IMR-90 (cell line): ENCODE measurements at regions not wholly inside any gene's neighbourhood (a gene's known extent, or its start where the extent isn't known, plus 50 kb on each side); places are given as distances from the start of the nearest gene placed in this dataset.

ENCODE experiments used
- ATAC-seq: fragments of 200-7000 bp; cut with Tn5 transposase; 2 replicates; pipeline ENCODE4 v1.9.1; 2020; ENCODE audit warnings: low read depth, mild to moderate bottlenecking, moderate library complexity
- BruUV-seq: library from RNA; stranded (reverse); fragments of 400-500 nt; replicated peaks from 2 replicates; lab custom pipeline; 2021; lab: Mats Ljungman, UMichigan
- CTCF ChIA-PET: fragments of 300-600 bp; formaldehyde crosslinking; extraction: SDS; loops from one replicate; lab custom pipeline; 2021; ENCODE audit warnings: antibody characterized with exemption; lab: Yijun Ruan, JAX
- POLR2A ChIA-PET: fragments of 300-600 bp; sonication (Branson Sonifier 250); formaldehyde crosslinking; loops from one replicate; lab custom pipeline; 2022; ENCODE audit warnings: antibody characterized with exemption; ENCODE audit not compliant: unreplicated experiment; lab: Charles Lee
- DNase-seq: peaks from one replicate; pipeline ENCODE4 v3.0.0; 2013
- H2AFZ ChIP-seq: replicated peaks from 2 replicates; pipeline ENCODE3; 2013; ENCODE audit warnings: low read length, mild to moderate bottlenecking; ENCODE audit not compliant: poor library complexity
- H2AK5ac ChIP-seq: 2 replicates; pipeline ENCODE4 v1.6.1; 2013; ENCODE audit warnings: low read depth, low read length, inconsistent platforms
- H2AK9ac ChIP-seq: replicated peaks from 2 replicates; pipeline ENCODE3; 2013; ENCODE audit warnings: mild to moderate bottlenecking, low read depth, low read length, moderate library complexity; ENCODE audit not compliant: poor library complexity
- H2BK120ac ChIP-seq: 2 replicates; pipeline ENCODE4 v1.6.1; 2013; ENCODE audit warnings: low read depth, low read length, inconsistent platforms
- H2BK15ac ChIP-seq: 3 replicates; pipeline ENCODE4 v1.6.1; 2013; ENCODE audit warnings: low read depth, low read length, inconsistent platforms
- H2BK20ac ChIP-seq: 2 replicates; pipeline ENCODE4 v1.6.1; 2013; ENCODE audit warnings: low read depth, mild to moderate bottlenecking, inconsistent platforms, low read length, moderate library complexity
- H2BK5ac ChIP-seq: 2 replicates; pipeline ENCODE4 v1.6.1; 2013; ENCODE audit warnings: mild to moderate bottlenecking, low read depth, low read length, inconsistent platforms; ENCODE audit not compliant: poor library complexity, severe bottlenecking
- H3K14ac ChIP-seq: replicated peaks from 2 replicates; pipeline ENCODE4 v1.6.1; 2013; ENCODE audit warnings: low read depth, low read length, inconsistent platforms
- H3K18ac ChIP-seq: 2 replicates; pipeline ENCODE4 v1.6.1; 2013; ENCODE audit warnings: low read depth, low read length, control low read depth
- H3K23ac ChIP-seq: 2 replicates; pipeline ENCODE4 v1.6.1; 2013; ENCODE audit warnings: low read depth, low read length, inconsistent platforms
- H3K27ac ChIP-seq: 2 replicates; pipeline ENCODE4 v1.5.1; 2013; ENCODE audit warnings: mild to moderate bottlenecking, control low read depth, low read length; ENCODE audit not compliant: insufficient read depth
- H3K27me3 ChIP-seq: 2 replicates; pipeline ENCODE4 v1.6.1; 2013; ENCODE audit warnings: low read length; ENCODE audit not compliant: control insufficient read depth, insufficient read depth
- H3K36me3 ChIP-seq: 2 replicates; pipeline ENCODE4 v1.6.1; 2013; ENCODE audit warnings: low read length, mixed read lengths; ENCODE audit not compliant: control insufficient read depth, insufficient read depth
- H3K4ac ChIP-seq: 2 replicates; pipeline ENCODE4 v1.6.1; 2013; ENCODE audit warnings: low read depth, low read length, inconsistent platforms
- H3K4me1 ChIP-seq: 2 replicates; pipeline ENCODE4 v1.6.1; 2013; ENCODE audit warnings: low read length, mixed read lengths; ENCODE audit not compliant: control insufficient read depth, insufficient read depth
- H3K4me2 ChIP-seq: 2 replicates; pipeline ENCODE4 v1.6.1; 2013; ENCODE audit warnings: low read depth, mild to moderate bottlenecking, control low read depth, low read length, moderate library complexity
- H3K4me3 ChIP-seq: 2 replicates; pipeline ENCODE4 v1.5.1; 2013; ENCODE audit warnings: low read depth, mild to moderate bottlenecking, control low read depth, low read length, moderate library complexity; ENCODE audit not compliant: insufficient read depth
- H3K56ac ChIP-seq: 2 replicates; pipeline ENCODE4 v1.6.1; 2013; ENCODE audit warnings: low read length, inconsistent platforms; ENCODE audit not compliant: insufficient read depth; ENCODE audit errors: extremely low read depth
- H3K79me1 ChIP-seq, 2 experiments: 2 replicates each; pipeline ENCODE4 v1.6.1; 2013; ENCODE audit warnings: low read length in 2 of 2, inconsistent platforms in 1 of 2, low read depth in 1 of 2
- H3K9ac ChIP-seq: 2 replicates; pipeline ENCODE4 v1.6.1; 2013; ENCODE audit warnings: low read depth, low read length, control low read depth
- H3K9me1 ChIP-seq: 2 replicates; pipeline ENCODE4 v1.6.1; 2013; ENCODE audit warnings: low read length, inconsistent platforms; ENCODE audit not compliant: insufficient read depth
- H3K9me3 ChIP-seq: 2 replicates; pipeline ENCODE4 v1.6.1; 2013; ENCODE audit warnings: low read length; ENCODE audit not compliant: control insufficient read depth, insufficient read depth
- H4K20me1 ChIP-seq: 2 replicates; pipeline ENCODE4 v1.6.1; 2013; ENCODE audit warnings: low read length, inconsistent platforms; ENCODE audit not compliant: insufficient read depth
- H4K5ac ChIP-seq: 2 replicates; pipeline ENCODE4 v1.6.1; 2013; ENCODE audit warnings: mild to moderate bottlenecking, low read depth, low read length, control low read depth
- H4K8ac ChIP-seq, 2 experiments: 2 replicates each; pipeline ENCODE4 v1.6.1; 2013; ENCODE audit warnings: low read depth in 2 of 2, low read length in 2 of 2, control low read depth in 1 of 2, inconsistent platforms in 1 of 2
- H4K91ac ChIP-seq: 2 replicates; pipeline ENCODE4 v1.6.1; 2013; ENCODE audit warnings: low read depth, low read length, inconsistent platforms; ENCODE audit not compliant: insufficient read depth
- BHLHE40 ChIP-seq: fragments of 150-350 bp; IDR thresholded peaks from 2 replicates; pipeline ENCODE4 v1.6.1; 2016; ENCODE audit warnings: mild to moderate bottlenecking, low read depth, low read length
- CEBPB ChIP-seq: IDR thresholded peaks from 2 replicates; pipeline ENCODE4 v1.6.1; 2012; ENCODE audit warnings: low read depth, low read length, improper control_type of control experiment
- CTCF ChIP-seq: conservative IDR thresholded peaks from 2 replicates; pipeline ENCODE4 v1.5.1; 2012; ENCODE audit warnings: mild to moderate bottlenecking, low read depth, low read length, improper control_type of control experiment
- FOS ChIP-seq: fragments of 150-350 bp; IDR thresholded peaks from 2 replicates; pipeline ENCODE4 v1.6.1; 2016; ENCODE audit warnings: low read depth, low read length
- MAFK ChIP-seq: IDR thresholded peaks from 2 replicates; pipeline ENCODE4 v1.6.1; 2012; ENCODE audit warnings: low read depth, low read length, improper control_type of control experiment
- MAZ ChIP-seq: IDR thresholded peaks from 2 replicates; pipeline ENCODE4 v1.6.1; 2012; ENCODE audit warnings: low read depth, mild to moderate bottlenecking, low read length, improper control_type of control experiment, moderate library complexity, borderline replicate concordance
- MXI1 ChIP-seq: IDR thresholded peaks from 2 replicates; pipeline ENCODE4 v1.6.1; 2012; ENCODE audit warnings: low read depth, mild to moderate bottlenecking, low read length, moderate library complexity, borderline replicate concordance
- NFE2L2 ChIP-seq: fragments of 150-350 bp; IDR thresholded peaks from 2 replicates; pipeline ENCODE4 v1.6.1; 2016; ENCODE audit warnings: low read depth, mild to moderate bottlenecking, low read length
- POLR2A ChIP-seq: IDR thresholded peaks from 2 replicates; pipeline ENCODE4 v1.6.1; 2012; ENCODE audit warnings: mild to moderate bottlenecking, low read depth, low read length
- RAD21 ChIP-seq: IDR thresholded peaks from 2 replicates; pipeline ENCODE4 v1.6.1; 2012; ENCODE audit warnings: low read length, improper control_type of control experiment
- RCOR1 ChIP-seq: IDR thresholded peaks from 2 replicates; pipeline ENCODE4 v1.6.1; 2012; ENCODE audit warnings: mild to moderate bottlenecking, low read length, improper control_type of control experiment; ENCODE audit not compliant: insufficient replicate concordance
- RFX5 ChIP-seq: IDR thresholded peaks from 2 replicates; pipeline ENCODE4 v1.8.0; 2012; ENCODE audit warnings: low read depth, mild to moderate bottlenecking, low read length, moderate library complexity
- SMC3 ChIP-seq: fragments of 150-350 bp; IDR thresholded peaks from 2 replicates; pipeline ENCODE4 v1.6.1; 2016; ENCODE audit warnings: low read depth, mild to moderate bottlenecking, antibody characterized with exemption, low read length, moderate library complexity
- WGBS, 2 experiments: methylation state at CpG; one replicate each; pipeline versions ENCODE4 v1.1.5 to v1.1.7; 2013; ENCODE audit warnings: missing lambda C conversion rate in 2 of 2; ENCODE audit not compliant: insufficient read length in 1 of 2; ENCODE audit errors: extremely low coverage in 2 of 2; 5-methylcytosine and 5-hydroxymethylcytosine counted together
- dilution Hi-C: fragments of 300-500 bp; cut with HindIII; formaldehyde crosslinking; loops from one replicate; pipeline ENCODE4 v1.14.3; 2018; ENCODE audit warnings: low sequenced_read_pairs; ENCODE audit not compliant: unreplicated experiment
- in situ Hi-C: fragments of 300-500 bp; cut with MboI; formaldehyde crosslinking; loops from 3 replicates; pipeline ENCODE4 v1.14.3; 2019; ENCODE audit warnings: low sequenced_read_pairs, inconsistent platforms, mixed read lengths
- intact Hi-C: fragments of 100-400 bp; cut with micrococcal nuclease; formaldehyde crosslinking; loops from 2 replicates; pipeline ENCODE4 v1.10.0; 2022
- TF ChIP-seq, protein P1 (sequence below): fragments of 150-350 bp; IDR thresholded peaks from 2 replicates; pipeline ENCODE4 v1.6.1; 2017; ENCODE audit warnings: mild to moderate bottlenecking, antibody characterized with exemption, low read length, low read depth
- TF ChIP-seq, protein P2 (sequence below): fragments of 150-350 bp; IDR thresholded peaks from 2 replicates; pipeline ENCODE4 v1.6.1; 2016; ENCODE audit warnings: low read depth, mild to moderate bottlenecking, low read length, moderate library complexity, borderline replicate concordance

GRCh38 chr21:17389311-17389710 is 123.5 kb upstream of the CXADR start:
- in situ Hi-C loops = loop anchor here (5.0 kb wide), 1 partner anchor 193 kb away; no protein-coding TSS in a partner anchor
- dilution Hi-C loops = no loop called here

More at GRCh38 chr21:17389311-17389710, 123.5 kb upstream of the CXADR start:
- Histone ChIP-seq H4K20me1 (no peaks in the 10 kb centered on the region), H3K9me1 (0 out of 2 replicates have a peak, but pooled peaks cover 2% of the 10 kb centered on the region), H3K23ac (no peak overlapping the region), H3K56ac (no peak overlapping the region), H3K4me2 (no peak overlapping the region), H3K27me3 (no peaks in the 10 kb centered on the region), H2AFZ (no peak overlapping the region), H2BK120ac (no peak overlapping the region), H3K9ac (no peak overlapping the region), H2AK9ac (no peak overlapping the region), H3K9me3 (no peaks in the 10 kb centered on the region), H2BK15ac (no peak overlapping the region), H2BK20ac (no peak overlapping the region), H3K4me1 (no peaks in the 10 kb centered on the region), H3K18ac (no peak overlapping the region), H4K91ac (no peak overlapping the region), H2AK5ac (no peak overlapping the region), H3K14ac (no peak overlapping the region), H3K4me3 (no peak overlapping the region), H4K8ac (no peak overlapping the region), H4K5ac (no peak overlapping the region), H3K4ac (no peak overlapping the region), H3K27ac (no peak overlapping the region), H2BK5ac (no peak overlapping the region), H3K36me3 (no peaks in the 10 kb centered on the region), H3K79me1 (no peaks in the 10 kb centered on the region)
- CTCF ChIA-PET = interaction anchor here (1.0 to 3.1 kb wide), 2 partner anchors 165 to 196 kb away, joined by 4 to 28 read pairs; no protein-coding TSS in a partner anchor
- no CpG with 5 or more reads among the region's 1 CpG for WGBS, 2 experiments
- ATAC-seq (no peak), DNase-seq (no peak)
- no peak for TF ChIP-seq MAZ
- no peak for TF ChIP-seq FOS
- TF ChIP-seq RCOR1 = no peak
- TF ChIP-seq MAFK = no peak
- TF ChIP-seq CTCF = no peak
- TF ChIP-seq, protein P1, sequence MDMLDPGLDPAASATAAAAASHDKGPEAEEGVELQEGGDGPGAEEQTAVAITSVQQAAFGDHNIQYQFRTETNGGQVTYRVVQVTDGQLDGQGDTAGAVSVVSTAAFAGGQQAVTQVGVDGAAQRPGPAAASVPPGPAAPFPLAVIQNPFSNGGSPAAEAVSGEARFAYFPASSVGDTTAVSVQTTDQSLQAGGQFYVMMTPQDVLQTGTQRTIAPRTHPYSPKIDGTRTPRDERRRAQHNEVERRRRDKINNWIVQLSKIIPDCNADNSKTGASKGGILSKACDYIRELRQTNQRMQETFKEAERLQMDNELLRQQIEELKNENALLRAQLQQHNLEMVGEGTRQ = no peak
- TF ChIP-seq, protein P2, sequence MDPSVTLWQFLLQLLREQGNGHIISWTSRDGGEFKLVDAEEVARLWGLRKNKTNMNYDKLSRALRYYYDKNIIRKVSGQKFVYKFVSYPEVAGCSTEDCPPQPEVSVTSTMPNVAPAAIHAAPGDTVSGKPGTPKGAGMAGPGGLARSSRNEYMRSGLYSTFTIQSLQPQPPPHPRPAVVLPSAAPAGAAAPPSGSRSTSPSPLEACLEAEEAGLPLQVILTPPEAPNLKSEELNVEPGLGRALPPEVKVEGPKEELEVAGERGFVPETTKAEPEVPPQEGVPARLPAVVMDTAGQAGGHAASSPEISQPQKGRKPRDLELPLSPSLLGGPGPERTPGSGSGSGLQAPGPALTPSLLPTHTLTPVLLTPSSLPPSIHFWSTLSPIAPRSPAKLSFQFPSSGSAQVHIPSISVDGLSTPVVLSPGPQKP = no peak
- TF ChIP-seq RAD21 = no peak
- no peak for TF ChIP-seq MXI1
- TF ChIP-seq CEBPB = no peak
- no peak for TF ChIP-seq NFE2L2
- no peak for TF ChIP-seq BHLHE40
- no peak for TF ChIP-seq RFX5
- TF ChIP-seq POLR2A = no peak
- TF ChIP-seq SMC3 = no peak
- intact Hi-C loops = no loop called here
- POLR2A ChIA-PET = no interaction called here
- BruUV-seq = no TSS peak
